ENCODE measurements at regions not wholly inside any gene's neighbourhood (a gene's known extent, or its start where the extent isn't known, plus 50 kb on each side); places are given as distances from the start of the nearest gene placed in this dataset.

- TF ChIP-seq JUNB (IDR thresholded peaks at IDR 0.05; ENCODE audit: unreplicated experiment) (no peak), REST (IDR thresholded peaks at IDR 0.05; ENCODE audit: unreplicated experiment) (no peak), CREB1 (CRISPR knock-in tag; IDR thresholded peaks at IDR 0.05; ENCODE audit: low read depth) (no peak), CTCF (conservative IDR thresholded peaks at IDR 0.05; ENCODE audit: low read depth in 2 of 2) (no peak), STAT1 (IDR thresholded peaks at IDR 0.05; ENCODE audit: unreplicated experiment) (no peak), EZH2phosphoT487 (IDR thresholded peaks at IDR 0.05; ENCODE audit: unreplicated experiment) (no peak), POLR2AphosphoS5 (IDR thresholded peaks at IDR 0.05; ENCODE audit: low read depth) (no peak), NANOG (IDR thresholded peaks at IDR 0.05; ENCODE audit: borderline replicate concordance) (no peak), ZNF114 (CRISPR knock-in tag; IDR thresholded peaks at IDR 0.05) (no peak), ZNF462 (CRISPR knock-in tag; IDR thresholded peaks at IDR 0.05) (no peak), ETS1 (IDR thresholded peaks at IDR 0.05) (no peak), ZNF331 (CRISPR knock-in tag; IDR thresholded peaks at IDR 0.05; ENCODE audit: low read depth) (no peak), EZH2 (IDR thresholded peaks at IDR 0.05; ENCODE audit: low read depth, unreplicated experiment) (no peak)
- Mint-ChIP-seq H3K4me3 (no peak overlapping the region), H3K27me3 (ENCODE audit: insufficient read depth, low read depth, poor library complexity) (no peaks in the 10 kb centered on the region), H3K9me3 (no peaks in the 10 kb centered on the region), H3K4me1 (peaks cover 27% of the 10 kb centered on the region), H3K36me3 (ENCODE audit: low read depth) (no peaks in the 10 kb centered on the region), H3K27ac (no peak overlapping the region)
- Histone ChIP-seq H4K20me1 (replicated peaks; ENCODE audit: insufficient read depth) (no peaks in the 10 kb centered on the region), H3F3A (replicated peaks; ENCODE audit: low read depth) (no peaks in the 10 kb centered on the region), H3K4me1 (ENCODE audit: insufficient read depth) (peaks cover 5% of the 10 kb centered on the region), H3K27me3 (ENCODE audit: insufficient read depth) (no peaks in the 10 kb centered on the region), H2AFZ (no peak overlapping the region), H3K79me2 (replicated peaks; ENCODE audit: insufficient read depth) (no peaks in the 10 kb centered on the region), H3K4me3 (no peak overlapping the region), H3K9me2 (ENCODE audit: insufficient read depth) (peaks cover 9% of the 10 kb centered on the region; the same call in 1 of the 2 replicates), H3K36me3 (ENCODE audit: insufficient read depth) (no peaks in the 10 kb centered on the region), H3K4me2 (no peak overlapping the region), H3K27ac (ENCODE audit: low read depth) (no peak overlapping the region)
- no peak for DNase-seq (ENCODE audit: low spot score)
- ATAC-seq = no peak
Measured at GRCh38 chr3:64860536-64860870, 172.7 kb upstream of the ADAMTS9 start.
